Fibroblast of lung (primary cell): ENCODE measurements at regions not wholly inside any gene's neighbourhood (a gene's known extent, or its start where the extent isn't known, plus 50 kb on each side); places are given as distances from the start of the nearest gene placed in this dataset.

Source experiments
- DNase-seq, 2 donors: peaks; one replicate each; pipeline versions ENCODE4 v3.0.0 to v3.0.0-alpha.2; 2010; ENCODE audit warnings: low read depth in 2 of 2
- H2AFZ ChIP-seq: 2 replicates; pipeline ENCODE4 v1.5.1; 2012; ENCODE audit warnings: low read length, control low read depth, inconsistent platforms
- H3K27ac ChIP-seq: 2 replicates; pipeline ENCODE4 v1.5.1; 2011; ENCODE audit warnings: low read length, control low read depth; ENCODE audit not compliant: insufficient read depth
- H3K27me3 ChIP-seq: 2 replicates; pipeline ENCODE4 v1.5.1; 2011; ENCODE audit warnings: mild to moderate bottlenecking, low read length; ENCODE audit not compliant: control insufficient read depth, insufficient read depth
- H3K36me3 ChIP-seq: 2 replicates; pipeline ENCODE4 v1.5.1; 2011; ENCODE audit warnings: low read length; ENCODE audit not compliant: control insufficient read depth, insufficient read depth
- H3K4me1 ChIP-seq: 2 replicates; pipeline ENCODE4 v1.5.1; 2011; ENCODE audit warnings: low read length; ENCODE audit not compliant: control insufficient read depth, insufficient read depth; ENCODE audit errors: extremely low read depth
- H3K4me2 ChIP-seq: 2 replicates; pipeline ENCODE4 v1.5.1; 2011; ENCODE audit warnings: low read length, control low read depth; ENCODE audit not compliant: insufficient read depth; ENCODE audit errors: extremely low read depth
- H3K4me3 ChIP-seq, 4 experiments: fragments of 200-600 bp in 1 of 4; sonication (generic) in 1 of 4; replicated peaks in 1 of 4; 2 replicates each; pipeline ENCODE4 v1.5.1; 2011 to 2016; ENCODE audit warnings: low read length in 4 of 4, low read depth in 3 of 4, mild to moderate bottlenecking in 3 of 4, control low read depth in 2 of 4, inconsistent platforms in 1 of 4, mixed read lengths in 1 of 4; ENCODE audit not compliant: insufficient read depth in 1 of 4; ENCODE audit errors: control extremely low read depth in 1 of 4
- H3K79me2 ChIP-seq: 2 replicates; pipeline ENCODE4 v1.5.1; 2012; ENCODE audit warnings: mild to moderate bottlenecking, low read length, inconsistent platforms; ENCODE audit not compliant: control insufficient read depth, insufficient read depth
- H3K9ac ChIP-seq: 2 replicates; pipeline ENCODE4 v1.5.1; 2011; ENCODE audit warnings: mild to moderate bottlenecking, low read length, control low read depth; ENCODE audit not compliant: insufficient read depth
- H3K9me3 ChIP-seq: 2 replicates; pipeline ENCODE4 v1.5.1; 2012; ENCODE audit warnings: low read depth, low read length; ENCODE audit not compliant: control insufficient read depth, insufficient read depth
- H4K20me1 ChIP-seq: 2 replicates; pipeline ENCODE4 v1.5.1; 2011; ENCODE audit warnings: low read length; ENCODE audit not compliant: control insufficient read depth, insufficient read depth; ENCODE audit errors: extremely low read depth
- CTCF ChIP-seq, 2 donors: IDR thresholded peaks in 1 of 2; conservative IDR thresholded peaks in 1 of 2; 1 replicate in 1 of 2; 2 replicates in 1 of 2; pipeline ENCODE4 v1.5.1; 2011 to 2012; ENCODE audit warnings: low read length in 2 of 2, control low read depth in 1 of 2, inconsistent platforms in 1 of 2, low read depth in 1 of 2, mild to moderate bottlenecking in 1 of 2
- EZH2 ChIP-seq: IDR thresholded peaks from 2 replicates; pipeline ENCODE4 v1.5.1; 2012; ENCODE audit warnings: low read length, control low read depth, mild to moderate bottlenecking; ENCODE audit errors: missing control alignments

DNA sequence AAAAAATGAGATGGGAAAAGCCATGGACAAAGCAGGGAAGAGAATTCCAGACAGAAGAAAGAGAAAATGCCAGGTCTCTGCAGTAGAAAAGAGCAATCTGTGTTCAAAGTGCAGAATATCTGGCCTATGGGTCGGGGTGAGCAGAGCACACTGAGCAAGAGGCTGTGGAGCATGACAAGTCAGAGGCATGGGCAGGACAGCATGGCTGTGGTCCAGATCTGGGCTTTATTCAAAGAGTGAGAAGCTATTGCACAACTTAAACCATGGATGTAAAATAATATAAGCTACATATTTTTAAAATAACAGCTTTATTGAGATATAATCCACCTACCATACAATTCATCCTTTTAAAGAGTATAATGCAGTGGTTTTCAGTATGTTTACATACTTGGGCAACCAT, 133.1 kb upstream of the SPDL1 start:
- H3K4me2 ChIP-seq = no peak overlapping the region
- no peak overlapping the region for H3K27ac ChIP-seq
- H3K9me3 ChIP-seq = no peaks in the 10 kb centered on the region

DNA sequence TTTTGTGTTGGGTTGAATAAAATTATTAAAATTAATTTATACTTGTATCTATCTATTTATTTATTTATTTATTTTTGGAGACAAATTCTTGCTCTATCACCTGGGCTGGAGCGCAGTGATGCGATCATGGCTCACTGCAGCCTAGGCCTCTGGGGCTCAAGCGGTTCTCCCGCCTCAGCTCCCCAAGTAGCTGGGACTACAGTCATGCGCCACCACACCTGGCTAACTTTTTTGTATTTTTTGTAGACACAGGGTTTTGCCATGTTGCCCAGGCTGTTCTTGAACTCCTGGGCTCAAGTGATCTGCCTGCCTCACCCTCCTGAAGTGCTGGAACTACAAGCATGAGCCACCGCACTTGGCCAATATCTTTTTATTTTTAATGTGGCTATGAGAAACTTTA, 134.7 kb upstream of the SPDL1 start:
- no peaks in the 10 kb centered on the region for H3K36me3 ChIP-seq
- H3K9me3 ChIP-seq = no peaks in the 10 kb centered on the region
- no peak overlapping the region for H3K4me2 ChIP-seq
- H3K79me2 ChIP-seq = no peaks in the 10 kb centered on the region
- no peak overlapping the region for H3K27ac ChIP-seq
- no peak overlapping the region for H2AFZ ChIP-seq
- H3K27me3 ChIP-seq = no peaks in the 10 kb centered on the region
- H3K4me3 ChIP-seq = no peak overlapping the region
- H3K4me1 ChIP-seq = no peaks in the 10 kb centered on the region
- H4K20me1 ChIP-seq = no peaks in the 10 kb centered on the region
- TF ChIP-seq EZH2 (no peak), CTCF (conservative IDR thresholded peaks at IDR 0.05 in 1 of 2, IDR thresholded peaks at IDR 0.05 in 1 of 2; ENCODE audit: low read depth in 1 of 2, low read length in 2 of 2) (no peak)
- DNase-seq = no peak
- no peak overlapping the region for H3K9ac ChIP-seq

More for the DNA sequence above, 133.1 kb upstream of the SPDL1 start:
- no peak overlapping the region for H3K9ac ChIP-seq
- H2AFZ ChIP-seq = no peak overlapping the region
- H3K36me3 ChIP-seq = no peaks in the 10 kb centered on the region
- peak; percentile 9 to 24 for DNase-seq
- H3K79me2 ChIP-seq = no peaks in the 10 kb centered on the region
- H3K4me1 ChIP-seq = no peaks in the 10 kb centered on the region
- no peaks in the 10 kb centered on the region for H4K20me1 ChIP-seq
- H3K27me3 ChIP-seq = no peaks in the 10 kb centered on the region
- TF ChIP-seq CTCF (conservative IDR thresholded peaks at IDR 0.05 in 1 of 2, IDR thresholded peaks at IDR 0.05 in 1 of 2; ENCODE audit: low read depth in 1 of 2, low read length in 2 of 2) (no peak), EZH2 (no peak)
- no peak overlapping the region for H3K4me3 ChIP-seq

GRCh38 chr5:169445191-169445590, 138.4 kb upstream of the SPDL1 start:
- H4K20me1 ChIP-seq = no peaks in the 10 kb centered on the region
- TF ChIP-seq EZH2 = no peak
- no peak for TF ChIP-seq CTCF (conservative IDR thresholded peaks at IDR 0.05 in 1 of 2, IDR thresholded peaks at IDR 0.05 in 1 of 2; ENCODE audit: low read depth in 1 of 2, low read length in 2 of 2)
- H3K79me2 ChIP-seq = no peaks in the 10 kb centered on the region
- H3K27me3 ChIP-seq = peaks cover 5% of the 10 kb centered on the region
- no peak overlapping the region for H3K4me3 ChIP-seq
- no peaks in the 10 kb centered on the region for H3K36me3 ChIP-seq
- H3K4me2 ChIP-seq = no peak overlapping the region
- no peaks in the 10 kb centered on the region for H3K4me1 ChIP-seq
- no peak for DNase-seq
- no peak overlapping the region for H2AFZ ChIP-seq
- no peaks in the 10 kb centered on the region for H3K9me3 ChIP-seq
- no peak overlapping the region for H3K27ac ChIP-seq
- H3K9ac ChIP-seq = no peak overlapping the region
